HuH-7.5 (cell line): ENCODE measurements at regions not wholly inside any gene's neighbourhood (a gene's known extent, or its start where the extent isn't known, plus 50 kb on each side); places are given as distances from the start of the nearest gene placed in this dataset.
"Not testable (repeated sequence)": the region's sequence is repeated elsewhere in the genome, so short reads cannot be mapped to it uniquely, and the experiment has no call there.

Experiments used
- DNase-seq: peaks from one replicate; pipeline ENCODE4 v3.0.0; 2011; ENCODE audit warnings: low spot score

- no peak for DNase-seq
Observed at GRCh38 chr12:127962303-127962702, 304.7 kb upstream of the TMEM132C start.

- no peak for DNase-seq
Observed at GRCh38 chr12:127963933-127964332, 303.0 kb upstream of the TMEM132C start.

- no peak for DNase-seq
Observed at GRCh38 chr12:127964717-127965116, 302.3 kb upstream of the TMEM132C start.

GRCh38 chr12:127966331-127966730 is 300.6 kb upstream of the TMEM132C start:
- no peak for DNase-seq

- no peak for DNase-seq
Observed at GRCh38 chr12:127970491-127970890, 296.5 kb upstream of the TMEM132C start.

- no peak for DNase-seq
Observed at GRCh38 chr12:127980585-127980984, 286.4 kb upstream of the TMEM132C start.

GRCh38 chr12:127981875-127982274 is 285.1 kb upstream of the TMEM132C start:
- no peak for DNase-seq

- not testable (repeated sequence) for DNase-seq
Observed at GRCh38 chr12:127983213-127983791, 283.7 kb upstream of the TMEM132C start.

- DNase-seq: no peak
Observed at GRCh38 chr12:127984386-127985055, 282.4 kb upstream of the TMEM132C start.

- DNase-seq: no peak
Observed at GRCh38 chr12:127987199-127987901, 279.6 kb upstream of the TMEM132C start.

GRCh38 chr12:127991485-127991884 is 275.5 kb upstream of the TMEM132C start:
- no peak for DNase-seq

GRCh38 chr12:127998988-127999387 is 268.0 kb upstream of the TMEM132C start:
- no peak for DNase-seq

- no peak for DNase-seq
Observed at GRCh38 chr12:128004383-128004938, 262.5 kb upstream of the TMEM132C start.

GRCh38 chr12:128007250-128007649 is 259.7 kb upstream of the TMEM132C start:
- DNase-seq: no peak

GRCh38 chr12:128008341-128008740 is 258.6 kb upstream of the TMEM132C start:
- no peak for DNase-seq

- DNase-seq: no peak
Observed at GRCh38 chr12:128009108-128009507, 257.9 kb upstream of the TMEM132C start.

- no peak for DNase-seq
Observed at GRCh38 chr12:128012110-128012509, 254.9 kb upstream of the TMEM132C start.

GRCh38 chr12:128015276-128015675 is 251.7 kb upstream of the TMEM132C start:
- no peak for DNase-seq

GRCh38 chr12:128018067-128018466 is 248.9 kb upstream of the TMEM132C start:
- no peak for DNase-seq

- no peak for DNase-seq
Observed at GRCh38 chr12:128019996-128020544, 246.9 kb upstream of the TMEM132C start.

GRCh38 chr12:128021561-128021960 is 245.4 kb upstream of the TMEM132C start:
- no peak for DNase-seq

GRCh38 chr12:128025589-128026245 is 241.3 kb upstream of the TMEM132C start:
- no peak for DNase-seq
